Stimulated activated effector memory CD8-positive, alpha-beta T cell treated with anti-CD3 and anti-CD28 coated beads, Interleukin-12 subunit alpha, Interleukin-12 subunit beta, amount 100 ng/mL, for 72 hours (primary cell): ENCODE measurements at regions not wholly inside any gene's neighbourhood (a gene's known extent, or its start where the extent isn't known, plus 50 kb on each side); places are given as distances from the start of the nearest gene placed in this dataset.
A peak's percentile ranks its signal among the peaks of the same experiment; 100 is the strongest.

ENCODE experiments used
- ATAC-seq: fragments of 150-1000 bp; cut with Tn5 transposase; 2 replicates; pipeline ENCODE4 v1.10.0; 2021
- DNase-seq, 2 donors: peaks; one replicate each; pipeline ENCODE4 v3.0.0; 2021 to 2022; ENCODE audit warnings: low spot score in 2 of 2
- H3K27ac Mint-ChIP-seq: one replicate; pipeline ENCODE4 v1.8.0; 2022; ENCODE audit warnings: mild to moderate bottlenecking, mixed read lengths
- H3K36me3 Mint-ChIP-seq: one replicate; pipeline ENCODE4 v1.8.0; 2022; ENCODE audit warnings: mild to moderate bottlenecking, mixed read lengths
- H3K4me1 Mint-ChIP-seq: one replicate; pipeline ENCODE4 v1.8.0; 2022; ENCODE audit warnings: mixed read lengths
- H3K4me3 Mint-ChIP-seq: one replicate; pipeline ENCODE4 v1.8.0; 2022; ENCODE audit warnings: mild to moderate bottlenecking, mixed read lengths
- H3K9me3 Mint-ChIP-seq: one replicate; pipeline ENCODE4 v1.8.0; 2022; ENCODE audit warnings: mixed read lengths

DNA sequence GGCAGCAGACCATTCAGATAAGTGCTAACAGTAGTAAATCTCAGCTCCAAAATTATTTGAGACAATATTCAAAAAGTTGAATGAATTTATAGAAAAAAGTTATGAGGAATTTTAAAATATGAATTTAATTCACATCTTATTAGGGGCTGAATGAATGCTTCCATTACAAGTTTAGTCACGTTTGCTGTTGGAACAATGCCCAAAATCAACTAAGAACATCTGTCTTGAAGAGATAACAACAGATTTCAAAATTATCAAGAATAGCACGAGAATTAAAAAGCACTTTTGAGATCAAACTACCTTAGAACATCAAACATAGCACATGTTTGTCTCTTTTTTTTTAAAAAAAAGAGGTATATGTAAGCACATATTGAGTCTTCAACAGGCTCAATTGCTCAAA lies 115.4 kb upstream of the PPFIA2 start:
- H3K4me1 Mint-ChIP-seq: no peaks in the 10 kb centered on the region

DNA sequence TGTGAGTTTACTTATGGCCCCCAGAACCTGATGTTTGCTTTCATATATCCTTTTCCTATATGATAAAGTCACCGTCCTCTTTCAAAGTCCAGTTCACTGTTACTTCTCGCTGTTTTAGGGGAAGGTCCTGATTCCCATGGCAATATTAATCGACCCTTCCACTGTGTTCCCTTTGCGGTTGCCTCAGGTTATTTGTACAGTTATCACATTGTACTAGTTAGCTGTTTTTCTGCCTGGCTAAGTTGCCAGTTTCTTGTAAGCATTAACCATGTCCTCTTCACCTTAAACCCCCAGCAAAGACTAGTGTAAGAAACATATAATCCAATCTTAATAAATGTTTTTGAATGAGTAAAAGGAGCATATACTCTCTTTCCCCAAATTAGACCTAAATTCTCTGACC lies 115.0 kb upstream of the PPFIA2 start:
- Mint-ChIP-seq H3K9me3 (no peaks in the 10 kb centered on the region), H3K4me3 (no peak overlapping the region), H3K4me1 (no peaks in the 10 kb centered on the region), H3K36me3 (no peaks in the 10 kb centered on the region), H3K27ac (no peak overlapping the region)
- ATAC-seq (no peak), DNase-seq (no peak)

More for the DNA sequence above, 115.4 kb upstream of the PPFIA2 start:
- Mint-ChIP-seq H3K36me3 (no peaks in the 10 kb centered on the region), H3K27ac (no peak overlapping the region), H3K4me3 (no peak overlapping the region), H3K9me3 (no peaks in the 10 kb centered on the region)
- DNase-seq: no peak
- no peak for ATAC-seq

DNA sequence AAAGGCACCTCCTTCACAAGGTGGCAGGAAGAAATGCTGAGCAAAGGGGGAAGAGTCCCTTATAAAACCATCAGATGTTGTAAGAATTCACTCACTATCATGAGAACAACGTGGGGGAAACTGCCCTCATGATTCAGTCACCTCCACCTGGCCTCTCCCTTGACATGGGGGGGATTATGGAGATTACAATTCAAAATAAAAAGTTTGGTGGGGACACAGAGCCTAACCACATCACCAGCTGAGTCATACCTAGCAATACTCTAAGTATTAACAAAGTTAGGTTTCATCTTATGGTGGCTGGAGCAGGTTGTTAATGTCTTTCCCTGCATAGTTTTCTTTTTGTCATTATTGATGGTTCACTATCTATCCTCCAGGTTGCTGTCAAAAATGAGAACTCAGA lies 113.2 kb upstream of the PPFIA2 start:
- Mint-ChIP-seq H3K36me3 (no peaks in the 10 kb centered on the region), H3K27ac (no peak overlapping the region), H3K9me3 (no peaks in the 10 kb centered on the region), H3K4me1 (no peaks in the 10 kb centered on the region), H3K4me3 (no peak overlapping the region)
- DNase-seq (no peak), ATAC-seq (peak; percentile 65)

DNA sequence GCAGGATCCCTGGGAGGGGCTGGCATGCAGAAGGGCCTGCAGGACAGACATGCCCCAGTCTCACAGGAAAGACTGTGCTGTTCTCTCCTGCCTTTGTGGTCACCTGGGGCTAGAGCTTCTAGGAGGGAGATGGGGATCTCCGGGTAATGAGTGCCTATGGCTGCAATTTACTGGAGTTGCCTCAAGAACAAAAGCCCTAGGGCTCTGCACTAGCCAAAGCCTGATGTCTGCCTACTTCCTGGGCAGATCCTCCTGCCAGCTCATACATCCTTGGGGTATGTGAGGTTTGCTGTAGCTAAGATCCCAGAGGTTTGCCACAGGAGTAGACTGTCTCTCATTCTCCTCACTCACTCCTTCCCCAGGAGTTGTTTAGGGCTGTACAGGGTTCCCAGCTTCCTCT lies 106.9 kb upstream of the PPFIA2 start:
- Mint-ChIP-seq H3K4me3 (no peak overlapping the region), H3K27ac (peak overlapping the region; percentile 2), H3K4me1 (no peaks in the 10 kb centered on the region), H3K36me3 (no peaks in the 10 kb centered on the region), H3K9me3 (no peaks in the 10 kb centered on the region)
- no peak for DNase-seq
- no peak for ATAC-seq

DNA sequence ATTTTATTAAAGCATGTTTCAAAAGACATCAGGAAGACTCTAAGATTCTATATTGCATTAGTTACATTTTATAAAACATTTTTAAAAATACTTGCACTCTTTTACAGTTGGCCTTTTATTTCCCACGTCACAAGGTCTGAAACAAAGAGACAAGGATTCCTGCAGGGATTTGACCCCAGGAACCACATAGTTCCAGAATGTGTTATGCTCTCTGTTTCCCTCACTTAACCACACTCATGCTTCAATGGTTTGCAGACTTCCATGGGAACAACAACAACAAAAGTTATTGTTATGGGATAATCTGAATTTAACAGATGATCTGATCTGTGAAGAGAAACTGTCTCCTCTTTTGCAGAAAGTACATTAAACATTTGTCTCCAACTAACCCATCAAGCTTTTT lies 104.3 kb upstream of the PPFIA2 start:
- Mint-ChIP-seq H3K27ac (no peak overlapping the region), H3K9me3 (no peaks in the 10 kb centered on the region), H3K36me3 (no peaks in the 10 kb centered on the region), H3K4me1 (no peaks in the 10 kb centered on the region), H3K4me3 (no peak overlapping the region)
- no peak for DNase-seq
- no peak for ATAC-seq

DNA sequence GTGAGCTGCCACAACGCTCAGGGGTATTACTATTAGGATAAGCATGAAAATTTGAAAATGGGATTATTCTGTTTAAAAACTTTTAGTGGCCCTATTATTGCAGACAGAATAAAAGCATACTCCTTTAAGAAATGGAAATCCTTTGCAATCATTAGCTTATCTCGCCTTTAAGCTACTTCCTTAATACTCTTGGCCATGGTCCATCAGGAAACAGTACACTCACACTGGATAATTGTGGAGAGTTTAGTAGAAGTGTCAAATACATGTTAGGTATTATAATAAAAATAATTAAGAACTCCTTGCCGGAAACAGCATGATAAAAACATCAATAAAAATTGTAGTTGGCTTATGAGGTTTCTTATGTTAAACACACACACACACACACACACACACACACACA lies 100.4 kb upstream of the PPFIA2 start:
- DNase-seq (no peak), ATAC-seq (no peak)
- Mint-ChIP-seq H3K9me3 (no peaks in the 10 kb centered on the region), H3K27ac (no peak overlapping the region), H3K36me3 (no peaks in the 10 kb centered on the region), H3K4me3 (no peak overlapping the region), H3K4me1 (no peaks in the 10 kb centered on the region)

DNA sequence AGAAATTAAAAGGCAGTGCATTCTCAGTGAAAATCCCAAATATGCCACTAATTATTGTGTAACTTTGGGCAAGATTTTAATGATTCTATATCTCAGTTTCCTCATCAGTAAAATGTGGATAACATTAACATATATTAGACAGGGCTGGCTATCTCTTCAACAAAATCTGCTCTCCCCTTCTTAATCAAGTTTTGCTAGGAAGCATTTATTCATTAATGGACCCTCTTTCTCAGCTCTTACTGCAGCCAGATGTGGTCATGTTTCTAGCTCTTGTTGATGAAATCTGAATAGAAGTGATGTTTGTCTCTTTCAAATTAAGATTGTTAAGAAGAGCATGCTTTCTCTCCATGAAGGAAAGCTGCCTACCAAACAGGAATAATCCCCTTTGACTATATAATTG lies 84.4 kb upstream of the PPFIA2 start:
- DNase-seq: no peak
- Mint-ChIP-seq H3K9me3 (peaks cover 6% of the 10 kb centered on the region), H3K27ac (no peak overlapping the region)

DNA sequence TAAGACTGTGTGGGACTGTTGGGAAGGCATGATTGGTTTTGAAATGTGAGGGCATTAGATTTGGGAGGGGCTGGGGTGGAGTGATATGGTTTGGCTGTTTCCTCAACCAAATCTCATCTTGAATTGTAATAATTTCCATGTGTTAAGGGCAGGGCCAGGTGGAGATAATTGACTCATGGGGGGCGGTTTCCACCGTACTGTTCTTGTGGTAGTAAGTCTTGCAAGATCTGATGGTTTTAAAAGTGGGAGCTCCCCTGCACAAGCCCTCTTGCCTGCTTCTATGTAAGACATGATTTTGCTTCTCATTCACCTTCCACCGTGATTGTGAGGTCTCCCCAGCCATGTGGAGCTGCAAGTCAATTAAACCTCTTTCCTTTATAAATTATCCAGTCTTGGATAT lies 76.6 kb upstream of the PPFIA2 start:
- ATAC-seq: peak; percentile 91
- no peak for DNase-seq
- no peaks in the 10 kb centered on the region for H3K36me3 Mint-ChIP-seq

More for the DNA sequence above, 84.4 kb upstream of the PPFIA2 start:
- ATAC-seq: no peak
- Mint-ChIP-seq H3K36me3 (no peaks in the 10 kb centered on the region), H3K4me1 (no peaks in the 10 kb centered on the region), H3K4me3 (no peak overlapping the region)

DNA sequence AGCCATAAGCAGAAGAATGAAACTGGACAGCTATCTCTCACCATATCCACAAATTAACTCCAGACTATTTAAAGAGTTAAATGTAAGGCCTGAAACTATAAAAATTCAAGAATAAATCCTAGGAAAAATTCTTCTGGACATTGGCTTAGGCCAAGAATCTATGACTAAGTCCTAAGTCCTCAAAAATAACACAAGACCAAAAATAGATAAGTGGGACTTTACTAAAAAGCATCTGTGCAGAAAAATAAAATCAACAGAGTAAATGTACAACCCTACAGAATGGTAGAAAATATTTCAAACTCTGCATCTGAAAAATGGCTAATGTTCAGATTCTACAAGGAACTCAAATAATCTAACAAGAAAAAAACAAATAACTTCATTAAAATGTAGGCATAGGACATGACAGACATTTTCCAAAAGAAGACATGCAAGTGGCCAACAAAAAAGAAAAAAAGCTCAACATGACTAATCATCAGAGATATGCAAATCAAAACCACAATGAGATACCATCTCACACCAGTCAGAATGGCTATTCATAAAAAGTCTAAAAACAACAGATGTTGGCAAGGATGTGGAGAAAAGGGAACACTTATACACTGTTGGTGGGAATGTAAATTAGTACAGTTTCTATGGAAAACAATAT lies 61.0 kb upstream of the PPFIA2 start:
- no peaks in the 10 kb centered on the region for H3K36me3 Mint-ChIP-seq
- no peak overlapping the region for H3K4me3 Mint-ChIP-seq
- ATAC-seq: peak; percentile 45
- H3K27ac Mint-ChIP-seq: no peak overlapping the region
- DNase-seq: no peak
- peaks cover 7% of the 10 kb centered on the region for H3K4me1 Mint-ChIP-seq
- peaks cover 2% of the 10 kb centered on the region for H3K9me3 Mint-ChIP-seq

More for the DNA sequence above, 76.6 kb upstream of the PPFIA2 start:
- peaks cover 3% of the 10 kb centered on the region for H3K9me3 Mint-ChIP-seq
- H3K4me3 Mint-ChIP-seq: no peak overlapping the region
- no peak overlapping the region for H3K27ac Mint-ChIP-seq
- no peaks in the 10 kb centered on the region for H3K4me1 Mint-ChIP-seq

DNA sequence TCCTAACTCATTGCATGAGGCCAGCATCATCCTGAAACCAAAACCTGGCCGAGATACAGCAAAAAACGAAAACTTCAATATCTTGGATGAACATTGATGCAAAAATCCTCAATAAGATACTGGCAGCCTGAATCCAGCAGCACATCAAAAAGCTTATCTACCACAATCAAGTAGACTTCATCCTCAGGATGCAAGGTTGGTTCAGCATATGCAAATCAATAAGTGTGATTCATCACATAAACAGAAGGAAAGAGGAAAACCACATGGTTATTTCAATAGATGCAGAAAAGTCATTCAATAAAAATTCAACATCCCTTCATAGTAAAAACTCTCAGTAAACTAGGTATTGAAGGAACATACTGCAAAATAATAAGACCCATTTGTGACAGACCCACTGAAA lies 56.5 kb upstream of the PPFIA2 start:
- H3K27ac Mint-ChIP-seq: no peak overlapping the region
- DNase-seq: no peak
- ATAC-seq: no peak
- no peaks in the 10 kb centered on the region for H3K36me3 Mint-ChIP-seq
- peaks cover 7% of the 10 kb centered on the region for H3K4me1 Mint-ChIP-seq
- peaks cover 2% of the 10 kb centered on the region for H3K9me3 Mint-ChIP-seq
- H3K4me3 Mint-ChIP-seq: no peak overlapping the region

DNA sequence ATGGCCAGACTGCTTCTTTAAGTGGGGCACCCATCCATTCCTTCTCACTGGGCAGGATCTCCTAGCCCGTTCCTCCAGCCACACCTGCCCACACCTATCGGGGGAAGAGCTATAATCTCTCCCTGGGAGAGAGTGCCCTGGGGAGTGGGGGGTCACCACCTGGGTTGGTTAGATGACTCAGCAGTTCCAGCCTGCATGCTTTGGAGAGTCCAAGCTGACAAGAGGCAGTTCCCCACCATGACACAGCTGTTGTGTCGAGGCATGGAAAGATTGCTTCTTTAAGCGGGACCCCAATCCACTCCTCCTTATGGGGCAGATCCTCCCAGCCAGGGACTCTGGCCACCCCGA lies 52.6 kb upstream of the PPFIA2 start:
- Mint-ChIP-seq H3K4me1 (peaks cover 7% of the 10 kb centered on the region), H3K36me3 (no peaks in the 10 kb centered on the region), H3K27ac (no peak overlapping the region), H3K9me3 (no peaks in the 10 kb centered on the region), H3K4me3 (no peak overlapping the region)
- ATAC-seq (no peak), DNase-seq (no peak)

DNA sequence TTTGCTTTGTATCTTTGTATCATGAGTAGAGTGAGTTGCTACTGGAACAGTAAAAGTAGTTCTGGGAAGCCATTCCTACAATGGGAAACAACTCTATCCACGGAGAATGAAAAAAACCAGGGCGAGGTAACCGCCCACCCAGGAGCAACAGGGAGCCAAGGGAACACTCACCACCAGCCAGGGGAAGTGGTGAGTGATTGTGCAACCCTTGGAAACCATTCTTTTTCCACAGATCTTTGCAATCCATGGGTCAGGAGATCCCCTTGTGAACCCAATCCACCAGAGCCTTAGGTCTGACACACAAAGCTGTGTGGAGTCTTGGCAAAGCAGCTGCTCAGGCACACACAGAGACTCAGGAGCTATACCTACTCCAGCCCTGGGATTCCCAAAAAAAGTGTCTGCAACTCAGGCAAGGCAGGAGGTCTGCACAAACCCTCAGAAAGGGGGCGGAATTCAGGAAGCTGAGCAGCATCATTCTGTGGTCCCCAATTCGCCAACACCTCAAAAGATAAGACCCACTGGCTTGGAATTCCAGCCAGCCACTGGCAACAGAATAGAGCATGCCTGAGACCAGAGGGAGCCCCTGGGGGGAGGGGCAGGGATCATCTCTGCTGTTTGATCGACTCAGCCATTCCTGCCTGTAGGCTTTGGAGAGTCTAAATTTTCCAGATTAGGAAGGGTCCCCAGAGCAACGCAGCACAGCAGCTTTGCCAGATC lies 52.1 kb upstream of the PPFIA2 start:
- no peak overlapping the region for H3K27ac Mint-ChIP-seq
- no peak for ATAC-seq
- no peaks in the 10 kb centered on the region for H3K9me3 Mint-ChIP-seq
- H3K4me1 Mint-ChIP-seq: peaks cover 7% of the 10 kb centered on the region
- H3K4me3 Mint-ChIP-seq: no peak overlapping the region
- no peaks in the 10 kb centered on the region for H3K36me3 Mint-ChIP-seq
- no peak for DNase-seq

DNA sequence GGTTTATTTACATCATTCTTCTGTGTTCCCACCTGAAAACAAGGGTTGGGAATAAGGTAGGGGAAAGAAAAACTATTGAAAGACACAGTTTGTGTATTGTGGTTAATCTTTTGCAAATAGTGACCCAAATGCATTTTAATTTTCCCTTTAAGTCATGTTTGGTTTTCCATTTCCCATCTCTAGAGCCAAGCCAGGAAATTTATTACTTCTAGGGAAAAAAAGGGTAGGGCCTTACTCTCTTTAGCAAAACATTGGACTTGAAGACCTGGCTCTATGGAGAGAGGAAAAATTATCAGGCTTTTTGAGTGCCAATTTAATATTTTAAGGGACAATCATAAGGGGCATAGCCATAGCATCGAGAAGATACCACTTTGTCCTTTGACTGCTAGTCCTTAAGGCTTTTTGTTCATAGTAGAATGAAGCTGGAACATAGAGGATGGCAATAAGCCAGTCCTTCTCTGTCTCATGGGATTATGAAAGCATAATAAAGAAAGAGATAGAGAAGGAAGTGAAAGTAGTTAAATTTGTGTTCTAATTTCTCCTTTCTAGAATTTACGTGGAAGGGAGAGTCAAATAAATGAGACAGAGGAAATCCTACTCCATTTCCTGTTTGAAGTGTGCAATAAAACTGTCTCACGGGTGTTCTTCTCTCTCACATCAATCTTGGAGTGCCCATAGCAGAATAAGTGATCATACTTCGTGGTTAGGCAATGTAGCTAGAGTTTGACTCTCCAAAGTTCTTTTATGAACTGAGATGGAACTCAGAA lies 50.9 kb upstream of the PPFIA2 start:
- no peaks in the 10 kb centered on the region for H3K9me3 Mint-ChIP-seq
- H3K4me1 Mint-ChIP-seq: no peaks in the 10 kb centered on the region
- ATAC-seq (peak; percentile 72), DNase-seq (no peak)
- H3K4me3 Mint-ChIP-seq: no peak overlapping the region
- no peak overlapping the region for H3K27ac Mint-ChIP-seq
- no peaks in the 10 kb centered on the region for H3K36me3 Mint-ChIP-seq

DNA sequence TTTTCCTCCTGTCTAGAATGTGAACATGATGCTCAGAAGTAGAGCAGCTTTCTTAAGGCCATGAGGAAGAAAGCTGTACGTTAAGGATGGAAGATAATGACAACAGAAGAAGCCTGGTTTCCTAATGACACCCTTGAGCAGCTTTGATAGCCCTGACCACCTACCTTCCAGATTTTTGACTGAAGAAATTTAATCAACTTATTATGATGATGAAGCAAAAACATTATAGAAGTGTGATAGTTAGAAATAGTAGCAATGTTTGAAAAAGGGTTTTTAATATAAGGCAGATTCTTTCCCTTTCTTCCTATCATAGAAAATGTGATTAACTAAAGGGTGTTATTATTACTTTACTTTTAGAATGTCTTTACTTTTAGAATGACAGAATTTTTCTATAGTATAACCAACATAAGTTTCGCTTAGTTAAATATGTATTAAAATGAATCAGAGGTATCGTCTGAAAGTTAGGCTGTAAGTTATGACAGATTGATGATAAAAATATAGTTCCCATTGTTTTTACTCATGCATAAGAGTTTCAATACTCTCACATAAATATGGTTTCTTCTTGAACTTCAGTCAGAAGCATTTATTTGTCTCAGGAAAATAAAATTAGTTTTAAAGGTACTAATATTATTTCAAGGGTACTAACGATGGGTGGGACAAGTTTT lies 50.1 kb upstream of the PPFIA2 start:
- H3K36me3 Mint-ChIP-seq: no peaks in the 10 kb centered on the region
- ATAC-seq: peak; percentile 74
- DNase-seq: no peak
- no peak overlapping the region for H3K27ac Mint-ChIP-seq
- no peaks in the 10 kb centered on the region for H3K9me3 Mint-ChIP-seq
- H3K4me3 Mint-ChIP-seq: no peak overlapping the region
- H3K4me1 Mint-ChIP-seq: no peaks in the 10 kb centered on the region
